ENCODE measurements at regions not wholly inside any gene's neighbourhood (a gene's known extent, or its start where the extent isn't known, plus 50 kb on each side); places are given as distances from the start of the nearest gene placed in this dataset.

GRCh38 chr12:118743896-118744700 lies 237.2 kb upstream of the SRRM4 start (continued):
- TF ChIP-seq, protein P1, sequence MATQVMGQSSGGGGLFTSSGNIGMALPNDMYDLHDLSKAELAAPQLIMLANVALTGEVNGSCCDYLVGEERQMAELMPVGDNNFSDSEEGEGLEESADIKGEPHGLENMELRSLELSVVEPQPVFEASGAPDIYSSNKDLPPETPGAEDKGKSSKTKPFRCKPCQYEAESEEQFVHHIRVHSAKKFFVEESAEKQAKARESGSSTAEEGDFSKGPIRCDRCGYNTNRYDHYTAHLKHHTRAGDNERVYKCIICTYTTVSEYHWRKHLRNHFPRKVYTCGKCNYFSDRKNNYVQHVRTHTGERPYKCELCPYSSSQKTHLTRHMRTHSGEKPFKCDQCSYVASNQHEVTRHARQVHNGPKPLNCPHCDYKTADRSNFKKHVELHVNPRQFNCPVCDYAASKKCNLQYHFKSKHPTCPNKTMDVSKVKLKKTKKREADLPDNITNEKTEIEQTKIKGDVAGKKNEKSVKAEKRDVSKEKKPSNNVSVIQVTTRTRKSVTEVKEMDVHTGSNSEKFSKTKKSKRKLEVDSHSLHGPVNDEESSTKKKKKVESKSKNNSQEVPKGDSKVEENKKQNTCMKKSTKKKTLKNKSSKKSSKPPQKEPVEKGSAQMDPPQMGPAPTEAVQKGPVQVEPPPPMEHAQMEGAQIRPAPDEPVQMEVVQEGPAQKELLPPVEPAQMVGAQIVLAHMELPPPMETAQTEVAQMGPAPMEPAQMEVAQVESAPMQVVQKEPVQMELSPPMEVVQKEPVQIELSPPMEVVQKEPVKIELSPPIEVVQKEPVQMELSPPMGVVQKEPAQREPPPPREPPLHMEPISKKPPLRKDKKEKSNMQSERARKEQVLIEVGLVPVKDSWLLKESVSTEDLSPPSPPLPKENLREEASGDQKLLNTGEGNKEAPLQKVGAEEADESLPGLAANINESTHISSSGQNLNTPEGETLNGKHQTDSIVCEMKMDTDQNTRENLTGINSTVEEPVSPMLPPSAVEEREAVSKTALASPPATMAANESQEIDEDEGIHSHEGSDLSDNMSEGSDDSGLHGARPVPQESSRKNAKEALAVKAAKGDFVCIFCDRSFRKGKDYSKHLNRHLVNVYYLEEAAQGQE (IDR thresholded peaks at IDR 0.05; ENCODE audit: low read depth) = no peak
- TF ChIP-seq SIN3A (IDR thresholded peaks at IDR 0.05; ENCODE audit: low read depth) = no peak

- DNase-seq (ENCODE audit: low read depth, low spot score) (no peak), ATAC-seq (no peak)
- Histone ChIP-seq H3K27me3 (ENCODE audit: insufficient read depth, low read length) (no peaks in the 10 kb centered on the region), H3K9me2 (ENCODE audit: insufficient read depth) (no peaks in the 10 kb centered on the region), H4K20me1 (ENCODE audit: insufficient read depth) (no peaks in the 10 kb centered on the region), H3K9ac (ENCODE audit: low read length) (no peak overlapping the region), H3K9me3 (ENCODE audit: control insufficient read depth in 1 of 2, insufficient read depth in 1 of 2, low read depth in 1 of 2, low read length in 2 of 2) (no peaks in the 10 kb centered on the region), H3K36me3 (ENCODE audit: control insufficient read depth in 1 of 2, insufficient read depth in 2 of 2, low read length in 2 of 2) (no peaks in the 10 kb centered on the region), H3K4me3 (replicated peaks in 1 of 2; ENCODE audit: low read depth in 1 of 2, low read length in 2 of 2) (no peak overlapping the region), H3K27ac (ENCODE audit: low read depth, low read length) (no peak overlapping the region), H3K79me2 (ENCODE audit: insufficient read depth, low read length) (no peaks in the 10 kb centered on the region), H2AFZ (ENCODE audit: low read depth, low read length, poor library complexity, severe bottlenecking) (no peak overlapping the region), H3K4me1 (ENCODE audit: control insufficient read depth in 1 of 2, insufficient read depth in 2 of 2, low read length in 2 of 2) (no peaks in the 10 kb centered on the region), H3K4me2 (ENCODE audit: low read length) (no peak overlapping the region)
- ChIA-PET POLR2A (no interaction called here), CTCF (no interaction called here), RAD21 (ENCODE audit: low non-redundant PET in 1 of 2, low total read pairs in 2 of 2, uncharacterized antibody in 2 of 2, unreplicated experiment in 2 of 2) (no interaction called here)
- BruUV-seq (replicated peaks) = no TSS peak
- intact Hi-C loops (cut with micrococcal nuclease) = no loop called here
- TF ChIP-seq MAX (IDR thresholded peaks at IDR 0.05) (no peak), EGR1 (IDR thresholded peaks at IDR 0.05; ENCODE audit: low read depth) (no peak), SIN3A (IDR thresholded peaks at IDR 0.05; ENCODE audit: low read depth) (no peak), CBX3 (IDR thresholded peaks at IDR 0.05; ENCODE audit: low read depth) (no peak), SRF (IDR thresholded peaks at IDR 0.05; ENCODE audit: low read depth) (no peak), ATF3 (IDR thresholded peaks at IDR 0.05) (no peak), JUND (IDR thresholded peaks at IDR 0.05) (no peak), POLR2AphosphoS5 (IDR thresholded peaks at IDR 0.05; ENCODE audit: low read depth, low read length) (no peak), EZH2 (IDR thresholded peaks at IDR 0.05) (no peak), EZH2phosphoT487 (IDR thresholded peaks at IDR 0.05; ENCODE audit: borderline replicate concordance) (no peak), ZFX (IDR thresholded peaks at IDR 0.05) (no peak), ELF1 (IDR thresholded peaks at IDR 0.05; ENCODE audit: borderline replicate concordance, low read depth) (no peak)
- TF ChIP-seq, protein P1 (IDR thresholded peaks at IDR 0.05; ENCODE audit: low read depth) = no peak
- TF ChIP-seq, protein P2, sequence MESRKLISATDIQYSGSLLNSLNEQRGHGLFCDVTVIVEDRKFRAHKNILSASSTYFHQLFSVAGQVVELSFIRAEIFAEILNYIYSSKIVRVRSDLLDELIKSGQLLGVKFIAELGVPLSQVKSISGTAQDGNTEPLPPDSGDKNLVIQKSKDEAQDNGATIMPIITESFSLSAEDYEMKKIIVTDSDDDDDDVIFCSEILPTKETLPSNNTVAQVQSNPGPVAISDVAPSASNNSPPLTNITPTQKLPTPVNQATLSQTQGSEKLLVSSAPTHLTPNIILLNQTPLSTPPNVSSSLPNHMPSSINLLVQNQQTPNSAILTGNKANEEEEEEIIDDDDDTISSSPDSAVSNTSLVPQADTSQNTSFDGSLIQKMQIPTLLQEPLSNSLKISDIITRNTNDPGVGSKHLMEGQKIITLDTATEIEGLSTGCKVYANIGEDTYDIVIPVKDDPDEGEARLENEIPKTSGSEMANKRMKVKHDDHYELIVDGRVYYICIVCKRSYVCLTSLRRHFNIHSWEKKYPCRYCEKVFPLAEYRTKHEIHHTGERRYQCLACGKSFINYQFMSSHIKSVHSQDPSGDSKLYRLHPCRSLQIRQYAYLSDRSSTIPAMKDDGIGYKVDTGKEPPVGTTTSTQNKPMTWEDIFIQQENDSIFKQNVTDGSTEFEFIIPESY (IDR thresholded peaks at IDR 0.05; ENCODE audit: extremely low read depth, insufficient replicate concordance, low read length) = no peak
These were observed 235.2 kb upstream of the SRRM4 start for GRCh38 chr12:118746176-118746575.

All from HCT116 (cell line).